Nucleus accumbens (tissue), 56 donors: ENCODE measurements at regions not wholly inside any gene's neighbourhood (a gene's known extent, or its start where the extent isn't known, plus 50 kb on each side); places are given as distances from the start of the nearest gene placed in this dataset.
"Not testable (repeated sequence)": the region's sequence is repeated elsewhere in the genome, so short reads cannot be mapped to it uniquely, and the experiment has no call there.

ENCODE experiments used
- DNase-seq, 56 donors: peaks; one replicate each; lab custom pipeline; 2025; lab: John Stamatoyannopoulos, UW

DNA sequence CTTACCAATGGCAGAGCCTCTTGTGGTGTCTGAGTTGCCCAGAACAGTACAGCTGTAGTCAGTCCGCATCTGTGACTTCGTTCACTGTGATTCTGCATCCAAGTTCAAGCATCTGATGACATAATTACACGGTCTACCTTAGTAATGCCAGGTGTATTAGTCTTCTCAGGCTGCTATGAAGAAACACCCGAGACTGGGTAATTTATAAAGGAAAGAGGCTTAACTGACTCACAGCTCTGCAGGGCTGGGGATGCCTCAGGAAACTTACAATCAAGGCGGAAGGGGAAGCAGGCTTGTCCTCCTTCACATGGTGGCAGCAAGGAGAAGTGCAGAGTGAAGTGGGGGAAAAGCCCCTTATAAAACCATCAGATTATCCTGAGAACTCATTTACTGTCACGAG, 163.9 kb upstream of the SULF2 start:
- DNase-seq: no peak

DNA sequence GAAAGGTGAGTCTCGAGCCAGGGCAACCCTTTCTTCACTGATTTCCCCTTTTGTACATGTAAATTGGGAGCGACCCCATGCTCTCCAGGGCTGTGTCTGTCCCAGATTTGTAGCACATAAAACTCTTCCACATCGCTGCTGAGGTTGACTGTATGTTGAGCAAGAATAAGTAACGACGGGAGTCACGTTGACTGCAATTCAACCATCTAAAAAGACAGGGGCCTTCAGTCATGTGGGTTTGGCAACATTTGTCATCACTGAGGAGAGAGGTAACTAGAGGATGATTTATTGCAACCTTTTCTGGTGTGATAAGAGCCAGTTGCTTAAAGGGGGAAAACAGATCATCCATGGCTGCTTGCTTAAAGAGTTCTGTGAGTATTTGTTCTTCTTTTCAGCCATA, 159.4 kb upstream of the SULF2 start:
- no peak for DNase-seq

DNA sequence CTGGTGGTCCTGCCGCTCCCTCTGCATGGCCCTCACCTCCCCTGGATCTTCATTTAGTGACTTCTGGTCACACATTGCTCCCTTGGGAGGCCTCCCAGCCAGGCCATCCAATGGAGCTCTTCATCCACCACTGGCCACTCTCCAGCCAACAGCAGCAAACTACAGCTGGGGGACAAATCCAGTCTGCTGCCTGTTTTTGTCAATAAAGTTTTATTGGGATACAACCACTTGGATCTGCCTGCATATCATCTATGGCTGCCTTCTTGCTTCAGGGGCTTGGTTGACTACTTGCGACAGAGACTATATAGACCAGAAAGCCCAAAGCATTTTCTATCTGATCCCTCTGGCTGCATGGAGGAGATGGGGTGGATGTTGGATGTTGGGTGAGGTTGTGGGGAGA, 156.6 kb upstream of the SULF2 start:
- no peak for DNase-seq

DNA sequence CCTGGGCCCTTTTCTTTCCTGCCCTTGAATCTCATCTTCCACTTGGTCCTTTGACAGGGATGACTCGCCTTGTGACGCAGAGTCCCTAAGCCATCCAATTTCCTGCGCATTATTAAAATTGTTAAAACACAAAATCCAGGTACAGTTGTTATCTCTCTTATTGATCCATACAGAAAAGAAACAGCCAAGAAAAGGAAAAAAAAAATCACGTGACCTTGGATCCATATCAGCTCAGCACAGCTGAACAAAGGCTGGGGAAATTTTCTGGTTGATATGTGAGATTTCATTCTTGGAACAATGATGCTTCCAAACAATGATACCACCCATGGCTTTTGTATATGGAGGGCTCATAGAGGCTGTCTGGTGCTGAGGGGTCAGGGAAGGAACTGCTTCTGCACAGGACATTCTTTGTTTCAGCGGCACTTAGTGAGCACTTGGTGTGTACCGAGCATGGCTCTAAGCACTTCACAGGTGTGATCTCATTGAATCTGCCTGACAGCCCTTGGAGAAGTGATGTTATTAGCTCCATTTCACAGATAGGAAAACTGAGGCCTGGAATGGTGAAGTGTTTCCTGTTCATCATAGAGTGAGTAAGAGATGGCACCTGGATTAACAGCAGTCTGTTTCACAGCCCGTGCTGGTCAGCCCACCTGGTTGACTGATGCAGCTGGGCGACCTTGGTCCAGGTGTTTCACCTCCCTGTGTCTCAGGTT, 155.0 kb upstream of the SULF2 start:
- DNase-seq: no peak

DNA sequence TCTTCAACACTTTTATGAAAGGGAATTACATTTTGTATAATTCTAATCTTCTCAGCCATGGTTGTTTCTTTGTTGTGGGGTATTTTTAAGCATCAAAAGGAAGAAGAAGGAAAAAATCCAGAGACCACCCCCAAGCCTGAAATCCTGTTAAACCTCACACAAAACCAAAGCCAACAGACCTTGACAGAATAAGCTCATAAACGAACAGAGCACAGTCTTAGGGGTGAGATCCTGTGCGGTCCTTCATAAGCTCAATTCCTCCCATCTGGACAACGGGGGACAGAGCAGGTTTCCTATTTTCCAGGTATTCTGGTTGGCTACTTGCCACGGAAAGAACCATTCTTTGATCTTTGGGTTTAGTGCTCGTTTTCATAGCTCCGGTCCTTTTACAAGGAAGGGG, 151.3 kb upstream of the SULF2 start:
- no peak for DNase-seq

DNA sequence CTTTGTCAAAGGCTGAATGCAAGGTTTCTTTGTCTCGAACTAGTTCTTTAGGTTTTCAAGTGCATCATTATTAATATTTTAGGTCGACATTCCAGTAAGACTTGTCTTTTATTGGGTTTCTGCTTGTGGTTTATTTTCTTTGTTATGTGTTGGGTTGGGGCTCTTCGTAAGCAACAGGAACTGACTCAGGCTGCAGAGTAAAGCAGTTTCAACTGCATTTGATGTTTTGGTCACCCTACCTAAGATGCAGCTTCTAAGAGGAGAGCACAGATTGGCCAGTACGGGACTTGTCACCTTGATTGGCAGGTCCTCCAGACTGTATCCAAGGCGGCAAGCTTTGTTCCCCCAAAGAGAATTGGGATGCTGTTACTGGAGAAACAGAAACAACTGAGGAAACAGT, 149.5 kb upstream of the SULF2 start:
- DNase-seq: no peak

DNA sequence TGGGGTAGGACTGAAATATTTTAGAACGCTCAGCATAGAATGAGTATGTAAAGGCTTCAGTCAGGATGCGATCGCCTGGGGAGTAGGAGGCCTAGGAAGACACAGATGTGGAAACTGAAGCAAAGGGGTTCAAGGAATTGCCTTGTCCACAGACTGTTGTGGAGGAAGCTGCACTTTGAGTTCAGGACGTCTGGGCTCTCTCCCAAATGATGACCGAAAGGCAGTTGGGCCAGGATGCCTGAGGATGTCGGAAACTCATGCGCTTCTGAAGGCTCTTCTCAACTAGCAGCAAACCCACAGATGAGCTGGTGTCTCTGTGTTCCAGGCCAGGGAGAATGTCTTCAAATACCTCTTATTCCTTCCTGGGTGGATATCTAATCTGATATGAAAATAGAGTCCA, 146.2 kb upstream of the SULF2 start:
- DNase-seq: no peak

DNA sequence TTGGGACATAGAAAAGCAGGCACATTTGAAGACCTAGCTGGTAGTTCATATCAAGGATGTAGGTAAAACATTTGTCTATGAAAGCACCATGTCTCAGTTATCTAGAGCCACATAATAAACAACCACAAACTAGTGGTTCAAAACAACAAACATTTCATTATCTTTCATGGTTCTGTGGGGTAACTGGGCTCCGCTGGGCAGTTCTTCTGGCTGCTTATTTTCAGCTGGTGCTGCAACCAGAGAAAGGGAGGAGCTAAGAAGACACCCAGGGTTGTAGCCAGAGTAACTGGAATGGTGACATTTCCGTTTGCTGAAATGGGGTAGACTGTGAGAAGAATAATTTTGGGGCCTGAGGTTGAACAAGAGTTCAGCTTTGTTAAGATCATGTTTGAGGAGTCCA, 145.7 kb upstream of the SULF2 start:
- no peak for DNase-seq

DNA sequence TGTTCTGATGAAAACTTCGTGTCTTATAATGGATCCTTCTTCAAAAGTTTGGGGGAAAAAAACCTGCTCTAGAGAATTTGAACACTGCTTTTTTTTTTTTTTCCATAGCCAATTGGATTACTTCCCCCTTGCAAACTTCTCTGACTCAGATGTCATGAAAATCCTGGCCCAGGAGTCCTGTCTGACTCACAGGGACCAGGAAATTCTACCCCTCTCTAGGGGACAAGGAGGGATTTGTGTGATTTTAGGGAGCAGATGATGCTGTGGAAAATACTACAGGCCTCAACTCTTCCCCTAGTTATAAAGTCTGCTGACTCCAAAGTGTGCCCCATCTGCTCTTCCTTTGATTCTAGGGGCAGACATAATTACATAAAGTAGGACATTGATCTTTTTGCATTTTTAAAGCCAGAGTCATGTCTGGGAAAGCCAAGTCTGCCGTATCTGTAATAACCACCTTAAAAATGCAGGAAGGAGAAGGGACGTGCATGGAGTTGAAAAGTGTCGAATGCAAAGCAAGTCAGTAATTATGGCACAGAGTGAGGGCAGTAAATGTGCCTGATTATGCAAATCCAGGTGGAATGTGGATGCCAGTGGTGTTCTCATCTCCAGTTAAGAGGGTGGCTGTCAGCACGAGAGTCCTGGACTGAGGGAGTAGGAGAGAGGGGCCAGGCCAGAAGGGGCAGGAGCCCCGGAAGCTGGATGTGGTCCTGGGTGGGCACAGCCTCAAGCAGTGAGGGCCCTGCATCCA, 144.3 kb upstream of the SULF2 start:
- DNase-seq: no peak

DNA sequence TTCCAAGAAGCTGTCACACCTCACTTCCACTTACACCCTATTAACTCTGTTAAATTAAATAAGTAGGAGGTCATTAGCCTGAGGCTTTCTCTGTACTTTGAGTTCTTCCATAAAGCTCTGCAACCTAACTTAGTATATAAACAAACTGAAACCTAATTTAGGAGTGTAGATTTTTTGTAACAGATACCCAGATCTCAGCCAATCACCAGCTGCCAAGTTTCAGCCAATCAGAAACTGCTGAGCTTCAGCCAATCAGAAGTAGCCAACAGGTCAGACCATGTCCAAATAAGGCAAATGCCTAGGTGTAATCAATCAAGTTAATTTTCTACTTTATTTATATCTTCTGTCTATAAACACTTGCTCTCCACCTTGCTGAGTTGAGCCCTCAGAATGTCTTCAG, 142.7 kb upstream of the SULF2 start:
- peak in 1 of 56 donors; percentile 1 for DNase-seq

DNA sequence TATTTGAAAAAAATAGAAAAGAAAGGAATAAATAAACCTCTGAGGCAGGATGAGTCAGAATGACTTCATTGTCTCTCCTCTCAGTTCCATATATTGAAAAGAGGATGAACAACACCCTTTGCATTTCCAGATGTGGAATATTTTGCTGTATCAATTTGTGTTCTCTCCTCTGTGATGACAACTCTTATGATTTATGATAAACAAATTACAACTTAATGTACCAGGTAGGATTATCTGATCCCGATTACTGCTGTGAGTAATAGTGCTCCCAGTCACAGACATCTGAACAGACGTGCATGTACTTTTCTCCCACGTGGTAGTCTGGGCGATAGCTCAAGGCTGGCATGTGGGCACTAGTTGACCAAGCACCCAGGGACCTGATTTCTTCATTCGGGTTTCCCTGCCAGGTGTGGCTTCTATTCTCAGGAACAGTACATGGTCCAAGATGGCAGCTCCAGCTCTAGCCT, 142.1 kb upstream of the SULF2 start:
- DNase-seq: no peak

DNA sequence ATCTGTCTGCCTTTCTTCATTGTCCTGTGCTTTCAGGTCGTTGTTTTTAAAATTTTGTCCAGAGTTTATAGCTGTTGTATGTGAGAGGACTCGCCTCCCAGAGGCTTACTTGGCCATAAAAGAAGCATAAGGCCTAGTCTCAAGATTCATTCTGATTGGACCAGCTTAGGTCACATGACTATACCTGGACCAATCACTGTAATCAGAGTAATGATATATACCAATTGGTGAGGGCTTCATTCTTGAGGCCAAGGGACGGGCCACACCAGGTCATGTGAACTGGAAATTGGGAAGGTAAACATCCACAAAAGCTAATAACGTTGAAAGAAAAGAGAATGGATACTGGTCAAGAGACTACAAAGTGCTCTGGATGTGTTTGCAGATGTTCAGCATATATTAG, 141.4 kb upstream of the SULF2 start:
- no peak for DNase-seq

DNA sequence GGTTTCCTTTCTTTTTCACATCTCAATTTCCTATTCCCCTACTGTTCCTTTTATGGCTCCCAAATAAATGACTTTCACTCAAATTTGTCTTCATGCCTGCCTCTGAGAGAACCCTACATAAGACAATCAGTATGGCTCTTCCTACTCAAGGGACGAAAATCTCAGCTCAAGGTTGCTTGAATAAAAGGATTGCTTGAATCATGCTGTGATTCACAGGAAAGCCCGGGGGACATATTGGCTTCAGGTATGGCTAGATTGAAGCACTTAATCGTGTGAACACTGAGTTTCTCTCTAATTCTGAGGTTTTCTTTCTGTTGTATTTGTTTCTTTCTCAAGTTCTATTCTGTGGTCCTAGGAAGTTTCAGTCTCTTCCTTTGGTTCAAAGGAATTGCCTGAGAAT, 140.3 kb upstream of the SULF2 start:
- DNase-seq: no peak

DNA sequence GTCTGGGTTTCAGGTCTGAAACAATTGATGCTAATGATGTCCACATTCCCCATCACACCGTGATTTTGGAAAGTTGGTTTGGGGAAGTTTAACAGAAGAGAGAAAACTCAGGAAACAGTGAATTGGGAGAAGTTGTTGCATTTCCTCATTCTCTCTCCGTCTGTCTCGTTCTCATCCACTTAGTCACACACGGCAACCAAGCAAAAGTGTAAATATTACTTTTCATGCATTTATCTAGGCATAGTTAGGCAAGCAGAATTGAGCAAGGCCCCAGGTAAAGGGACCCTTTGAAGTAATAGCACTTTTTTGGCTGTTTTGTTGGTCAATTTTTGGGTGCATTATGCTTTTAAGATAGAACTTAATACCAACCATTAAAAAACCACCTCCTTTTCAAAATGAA, 137.0 kb upstream of the SULF2 start:
- DNase-seq: no peak

DNA sequence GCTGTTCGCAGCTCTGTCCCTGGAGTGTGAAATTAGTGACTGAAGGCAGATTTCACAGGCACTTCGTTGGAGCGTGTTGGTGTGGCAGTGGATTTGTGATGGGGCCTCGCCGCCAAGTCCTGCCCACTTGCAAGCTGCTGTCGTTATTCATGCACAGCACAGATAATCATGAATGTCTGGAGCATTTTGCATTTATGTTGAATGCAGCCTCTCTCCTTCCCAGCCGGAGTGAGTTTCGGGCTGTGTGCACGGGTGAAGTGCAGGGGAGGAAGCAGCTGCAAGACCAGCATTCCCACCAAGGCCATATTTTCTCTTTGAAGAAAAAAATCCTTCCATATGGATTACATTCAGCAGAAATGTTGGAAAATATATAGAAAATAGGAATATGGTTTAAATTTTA, 136.5 kb upstream of the SULF2 start:
- not testable (repeated sequence) for DNase-seq

DNA sequence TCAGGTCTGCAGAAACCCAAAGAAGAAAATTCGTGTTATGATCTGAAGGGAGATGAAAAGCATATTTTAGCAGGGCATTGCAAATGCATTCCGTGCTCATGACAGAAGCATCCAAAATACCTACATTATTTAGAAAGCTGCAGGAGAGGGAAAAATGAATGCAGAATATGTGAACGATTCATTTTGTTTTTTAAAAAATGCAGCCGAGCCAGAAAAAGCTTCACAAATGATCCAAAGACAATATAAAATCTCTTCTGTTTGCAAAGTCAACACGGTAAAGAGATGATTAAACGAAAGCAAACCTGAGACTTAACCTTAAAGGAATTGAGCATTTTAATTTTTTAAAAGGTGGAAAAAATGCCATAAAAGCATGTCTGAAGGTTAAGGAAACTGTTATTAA, 136.1 kb upstream of the SULF2 start:
- no peak for DNase-seq

DNA sequence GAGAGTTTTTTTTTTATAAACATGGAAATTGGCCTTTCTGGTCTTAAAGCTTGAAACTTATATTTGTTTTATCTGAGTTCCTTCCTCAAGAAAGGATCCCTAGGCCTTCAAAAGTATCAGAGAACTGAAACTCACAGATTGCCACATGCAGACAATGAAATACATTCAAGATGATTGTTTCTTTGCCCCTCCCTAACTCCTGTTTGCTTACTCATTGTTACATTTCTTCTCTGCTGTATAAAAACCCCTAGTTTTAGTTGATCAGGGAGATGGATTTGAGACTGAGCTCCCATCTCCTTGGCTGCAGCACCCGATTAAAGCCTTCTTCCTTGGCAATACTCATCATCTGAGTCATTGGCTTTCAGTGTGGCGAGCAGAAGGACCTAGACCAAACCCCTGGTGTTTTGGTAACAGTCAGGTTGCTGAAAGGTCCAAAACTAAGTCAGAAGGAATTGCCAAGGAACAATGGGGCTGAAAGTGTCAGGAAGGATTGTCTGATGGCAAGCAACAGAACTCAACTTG, 132.3 kb upstream of the SULF2 start:
- DNase-seq: no peak

DNA sequence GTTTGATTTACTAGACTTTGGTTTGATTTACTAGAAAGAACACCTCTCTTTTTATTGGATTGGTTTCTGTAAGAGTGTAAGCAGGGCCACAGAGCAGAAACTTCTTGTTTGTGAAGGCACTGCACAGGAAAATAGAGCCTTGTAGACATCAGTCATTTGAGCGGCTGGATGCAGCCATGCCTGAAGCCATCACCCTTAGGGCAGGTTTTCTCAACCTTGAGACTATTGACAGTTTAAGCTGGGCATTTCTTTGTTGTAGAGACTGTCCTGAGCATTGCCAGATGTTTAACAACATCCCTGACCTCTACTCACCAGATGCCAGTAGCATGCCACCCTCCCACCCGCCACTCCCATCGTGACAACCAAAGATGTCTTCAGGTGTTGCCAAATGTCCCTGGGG, 130.2 kb upstream of the SULF2 start:
- no peak for DNase-seq

DNA sequence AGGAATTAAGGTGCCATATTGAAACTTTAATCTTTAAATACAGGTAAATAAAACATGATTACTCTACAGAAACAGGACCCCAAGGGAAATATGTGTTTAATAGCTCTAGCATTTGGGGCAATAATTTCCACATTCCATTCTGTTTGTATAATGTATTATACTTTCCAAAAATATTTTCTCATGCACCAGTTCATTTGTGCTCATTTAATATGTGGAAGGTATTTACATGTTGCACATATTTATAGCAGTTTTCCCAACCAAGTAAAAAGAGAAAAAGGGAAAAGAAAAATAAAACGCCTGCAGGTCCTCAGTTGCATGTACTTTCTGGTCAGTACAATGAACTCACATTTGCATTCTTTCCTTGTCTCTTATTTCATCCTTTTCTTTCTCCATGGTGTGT, 129.5 kb upstream of the SULF2 start:
- no peak for DNase-seq

DNA sequence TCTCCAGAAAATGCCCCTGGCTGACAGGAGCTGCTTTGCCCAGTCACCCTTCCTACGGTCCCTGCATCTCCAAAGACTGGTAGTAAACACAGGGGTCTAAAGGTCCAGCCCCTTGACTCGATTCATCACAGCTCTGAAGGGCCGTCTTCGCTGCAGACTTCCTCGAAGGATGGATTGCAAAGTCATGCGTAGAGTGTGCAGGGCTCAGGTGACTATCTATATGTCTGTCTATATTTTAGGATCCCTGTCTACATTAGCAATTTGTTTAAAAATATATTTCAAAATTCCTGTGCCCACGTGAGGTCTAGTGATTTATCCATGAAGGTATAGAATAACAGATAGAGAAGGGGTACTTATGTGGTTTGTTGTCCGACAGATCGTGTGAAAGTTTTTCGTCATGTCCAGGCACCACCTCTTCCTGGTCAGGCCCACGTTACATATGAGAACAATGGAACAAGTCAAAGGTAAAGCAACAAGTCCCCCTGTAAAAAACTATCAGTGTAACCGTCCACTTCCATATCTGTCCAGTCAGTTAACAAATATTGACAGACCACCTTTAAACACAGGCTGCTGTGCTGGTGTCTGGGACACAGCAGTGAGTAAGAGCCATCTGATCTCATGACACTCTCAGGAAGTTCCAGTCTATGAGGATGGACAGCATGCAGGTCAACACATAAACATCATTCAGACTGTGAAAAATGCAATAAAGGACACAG, 127.7 kb upstream of the SULF2 start:
- DNase-seq: not testable (repeated sequence)

DNA sequence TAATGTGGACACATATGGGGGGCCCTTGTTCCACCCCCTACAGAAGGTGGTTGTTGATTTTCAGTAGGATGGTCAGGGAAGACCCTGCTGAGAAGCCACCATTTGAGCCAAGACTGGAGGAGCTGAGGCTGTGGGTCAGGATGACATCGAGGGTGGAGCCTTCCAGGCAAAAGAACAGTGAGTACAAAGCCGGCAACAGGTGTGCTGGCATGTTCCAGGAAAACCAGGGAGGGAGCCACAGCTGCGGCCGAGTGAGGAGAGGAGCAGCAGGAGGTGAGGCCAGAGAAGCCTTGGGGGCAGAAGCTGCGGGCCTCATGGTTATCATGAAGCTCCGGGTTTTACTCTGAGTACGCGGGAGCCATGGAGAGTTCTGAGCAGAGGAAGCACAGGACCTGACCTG, 126.9 kb upstream of the SULF2 start:
- not testable (repeated sequence) for DNase-seq
